A673 (cell line): ENCODE measurements at regions not wholly inside any gene's neighbourhood (a gene's known extent, or its start where the extent isn't known, plus 50 kb on each side); places are given as distances from the start of the nearest gene placed in this dataset.

Experiments used
- BruUV-seq: library from RNA; stranded (reverse); fragments of 400-500 nt; replicated peaks from 2 replicates; lab custom pipeline; 2021; lab: Mats Ljungman, UMichigan
- CTCF ChIA-PET: fragments of 300-600 bp; sonication (Branson Sonifier 250); formaldehyde crosslinking; loops from one replicate; lab custom pipeline; 2022; ENCODE audit warnings: antibody characterized with exemption; lab: Charles Lee
- POLR2A ChIA-PET: fragments of 300-600 bp; sonication (Branson Sonifier 250); formaldehyde crosslinking; loops from one replicate; lab custom pipeline; 2022; ENCODE audit warnings: antibody characterized with exemption; ENCODE audit not compliant: low non-redundant PET; lab: Charles Lee
- DNase-seq: peaks from one replicate; pipeline ENCODE4 v3.0.0-alpha.2; 2015; ENCODE audit warnings: low spot score
- H3K27ac ChIP-seq: fragments of 200-600 bp; sonication (generic); 2 replicates; pipeline ENCODE4 v1.5.1; 2016; ENCODE audit warnings: mixed run types, low read depth, mild to moderate bottlenecking, mixed read lengths, antibody characterized with exemption, low read length; ENCODE audit not compliant: poor library complexity, severe bottlenecking
- H3K27me3 ChIP-seq: fragments of 200-600 bp; sonication (generic); replicated peaks from 2 replicates; pipeline ENCODE4 v1.6.1; 2017; ENCODE audit warnings: mixed run types, low read depth, mild to moderate bottlenecking, mixed read lengths, antibody characterized with exemption, low read length; ENCODE audit not compliant: insufficient read depth, poor library complexity
- H3K36me3 ChIP-seq: fragments of 200-600 bp; sonication (generic); 2 replicates; pipeline ENCODE4 v1.6.1; 2016; ENCODE audit warnings: mixed run types, mild to moderate bottlenecking, mixed read lengths, antibody characterized with exemption, low read length; ENCODE audit not compliant: insufficient read depth, poor library complexity, severe bottlenecking
- H3K4me1 ChIP-seq: fragments of 200-600 bp; sonication (generic); 2 replicates; pipeline ENCODE4 v1.6.1; 2017; ENCODE audit warnings: mixed run types, mild to moderate bottlenecking, mixed read lengths, antibody characterized with exemption, low read length; ENCODE audit not compliant: insufficient read depth, poor library complexity, severe bottlenecking
- H3K4me3 ChIP-seq: fragments of 200-600 bp; sonication (generic); 2 replicates; pipeline ENCODE4 v1.5.1; 2016; ENCODE audit warnings: low read depth, mixed run types, mild to moderate bottlenecking, mixed read lengths, low read length; ENCODE audit not compliant: poor library complexity, severe bottlenecking
- H3K9me3 ChIP-seq: fragments of 200-600 bp; sonication (generic); 2 replicates; pipeline ENCODE4 v1.6.1; 2016; ENCODE audit warnings: mixed run types, low read depth, mild to moderate bottlenecking, mixed read lengths, antibody characterized with exemption, low read length; ENCODE audit not compliant: poor library complexity, severe bottlenecking
- CTCF ChIP-seq: fragments of 300-800, 200-600 bp; sonication (generic); conservative IDR thresholded peaks from 2 replicates; pipeline ENCODE4 v1.5.1; 2017; ENCODE audit warnings: low read depth, mild to moderate bottlenecking, antibody characterized with exemption, low read length, moderate library complexity, mixed read lengths
- EZH2 ChIP-seq: fragments of 200-600 bp; sonication (generic); IDR thresholded peaks from 2 replicates; pipeline ENCODE4 v1.6.1; 2017; ENCODE audit warnings: borderline replicate concordance, low read depth, mild to moderate bottlenecking, mixed read lengths, antibody characterized with exemption, low read length; ENCODE audit not compliant: poor library complexity, severe bottlenecking
- intact Hi-C: fragments of 100-400 bp; cut with micrococcal nuclease; formaldehyde crosslinking; loops from one replicate; pipeline ENCODE4 v1.10.0; 2022; ENCODE audit not compliant: unreplicated experiment

- H3K4me3 ChIP-seq = no peak overlapping the region
- no peaks in the 10 kb centered on the region for H3K36me3 ChIP-seq
- no peak for DNase-seq
- H3K27ac ChIP-seq = no peak overlapping the region
- no peaks in the 10 kb centered on the region for H3K27me3 ChIP-seq
- intact Hi-C loops = no loop called here
- no TSS peak for BruUV-seq
- ChIA-PET POLR2A (no interaction called here), CTCF (no interaction called here)
- H3K4me1 ChIP-seq = no peaks in the 10 kb centered on the region
- H3K9me3 ChIP-seq = no peaks in the 10 kb centered on the region
- no peak for TF ChIP-seq CTCF
- TF ChIP-seq EZH2 = no peak
Measured at GRCh38 chr12:25653487-25654175, 100.5 kb upstream of the LMNTD1 start.

DNA sequence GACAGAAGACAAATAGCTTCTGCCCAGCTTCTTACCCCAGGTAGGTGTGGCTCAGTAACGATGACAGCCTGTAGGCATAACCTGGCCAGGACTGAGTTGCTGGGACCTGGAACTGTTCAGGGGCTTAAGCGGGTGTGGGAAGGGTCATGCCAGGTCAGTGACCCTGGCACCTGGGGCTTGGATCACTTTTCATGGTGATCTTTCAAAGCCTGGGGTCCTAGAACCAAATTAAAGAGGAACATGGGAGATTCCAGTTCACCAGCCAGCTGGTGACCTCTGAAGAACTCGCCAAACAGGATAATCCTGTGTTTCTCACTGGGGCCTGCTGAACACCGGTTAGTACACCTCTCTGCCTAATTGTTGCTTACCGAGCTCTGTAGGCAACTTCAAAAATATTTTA lies 102.6 kb upstream of the LMNTD1 start:
- H3K4me1 ChIP-seq = no peaks in the 10 kb centered on the region
- no TSS peak for BruUV-seq
- no peaks in the 10 kb centered on the region for H3K36me3 ChIP-seq
- TF ChIP-seq EZH2 (no peak), CTCF (no peak)
- POLR2A ChIA-PET = interaction anchor here (0.5 kb wide), 1 partner anchor 641 kb away, joined by 8 read pairs; no protein-coding TSS in a partner anchor
- CTCF ChIA-PET = no interaction called here
- no peak for DNase-seq
- H3K9me3 ChIP-seq = no peaks in the 10 kb centered on the region
- H3K27me3 ChIP-seq = no peaks in the 10 kb centered on the region
- intact Hi-C loops = no loop called here
- H3K4me3 ChIP-seq = no peak overlapping the region
- no peak overlapping the region for H3K27ac ChIP-seq

DNA sequence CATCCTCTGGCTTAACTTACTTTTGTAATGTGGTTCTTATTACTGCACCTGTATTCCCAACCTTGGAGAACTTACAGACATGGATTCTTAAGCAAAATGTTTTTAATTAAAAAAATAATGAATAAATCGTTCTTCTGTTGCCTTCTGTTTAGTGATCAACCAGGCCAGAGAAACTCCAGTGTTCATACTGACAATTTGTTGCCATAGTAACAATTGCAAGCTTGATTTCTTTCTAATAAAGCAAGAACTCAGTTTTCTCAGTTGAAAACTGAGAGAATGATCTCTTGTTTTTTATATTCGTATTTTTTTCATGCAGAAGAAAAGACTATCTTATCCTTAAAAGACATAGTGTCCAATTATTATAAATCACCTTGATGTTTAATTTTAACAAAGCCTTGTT lies 106.5 kb upstream of the LMNTD1 start:
- H3K4me3 ChIP-seq = no peak overlapping the region
- H3K36me3 ChIP-seq = no peaks in the 10 kb centered on the region
- intact Hi-C loops = no loop called here
- BruUV-seq = no TSS peak
- no peak for DNase-seq
- H3K27ac ChIP-seq = no peak overlapping the region
- no peaks in the 10 kb centered on the region for H3K27me3 ChIP-seq
- POLR2A ChIA-PET = no interaction called here
- no peak for TF ChIP-seq CTCF
- TF ChIP-seq EZH2 = no peak
- H3K9me3 ChIP-seq = no peaks in the 10 kb centered on the region
- no peaks in the 10 kb centered on the region for H3K4me1 ChIP-seq
- CTCF ChIA-PET = no interaction called here
